ENCODE measurements at regions not wholly inside any gene's neighbourhood (a gene's known extent, or its start where the extent isn't known, plus 50 kb on each side); places are given as distances from the start of the nearest gene placed in this dataset.
A peak's percentile ranks its signal among the peaks of the same experiment; 100 is the strongest.

DNA sequence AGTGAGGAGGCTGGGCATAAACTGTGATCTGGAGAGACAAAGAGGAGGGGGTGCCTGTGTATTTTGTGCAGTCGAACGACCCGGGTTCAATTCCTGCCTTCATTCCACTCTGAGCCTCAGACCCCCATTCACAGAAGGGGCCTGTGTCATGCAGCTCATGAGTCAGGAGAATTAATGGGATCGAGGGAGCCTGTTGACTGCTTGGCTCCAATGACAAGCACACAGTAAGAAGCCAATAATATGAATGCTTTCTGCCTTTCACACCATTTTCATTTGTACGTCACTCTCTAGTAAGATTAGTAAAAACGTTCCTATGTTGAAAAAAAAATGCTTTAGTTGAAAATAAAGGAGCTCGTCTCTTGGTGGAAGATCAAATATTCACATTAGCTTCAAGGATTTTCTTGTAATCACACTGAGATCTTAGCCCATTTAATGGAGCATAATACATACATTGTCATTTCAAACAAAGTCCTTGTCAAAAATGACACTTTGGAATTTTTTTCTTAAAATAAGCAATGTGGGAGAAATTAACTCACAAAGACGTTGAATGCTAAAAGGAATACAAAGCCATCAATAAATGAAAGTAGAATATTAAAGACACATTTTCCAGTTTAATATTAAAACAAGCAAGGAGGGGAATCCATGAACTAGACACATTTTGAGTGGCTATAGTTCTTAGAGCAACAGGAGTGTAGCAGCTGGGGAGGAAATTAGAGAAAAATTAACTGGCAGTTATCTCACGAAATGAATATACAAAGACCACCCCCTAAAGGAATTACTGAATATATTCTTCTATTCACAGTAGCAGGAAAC lies 246.7 kb upstream of the AFDN start:
- DNase-seq = no peak

DNA sequence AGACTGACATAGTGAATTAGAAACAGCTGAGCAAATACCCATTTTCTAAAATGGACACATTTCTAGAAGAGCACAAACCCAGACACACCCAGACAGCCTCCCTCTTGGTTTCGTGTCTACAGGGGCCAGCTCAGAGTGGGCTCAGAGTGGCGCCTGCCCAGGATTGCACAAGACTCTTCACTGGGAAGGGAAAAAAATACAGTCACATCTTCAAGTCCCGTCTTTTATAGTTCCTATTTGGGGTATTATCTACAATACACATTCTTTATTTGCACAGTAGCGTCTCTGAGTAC lies 246.1 kb upstream of the AFDN start:
- peak in 1 of 3 donors; percentile 26 for DNase-seq

DNA sequence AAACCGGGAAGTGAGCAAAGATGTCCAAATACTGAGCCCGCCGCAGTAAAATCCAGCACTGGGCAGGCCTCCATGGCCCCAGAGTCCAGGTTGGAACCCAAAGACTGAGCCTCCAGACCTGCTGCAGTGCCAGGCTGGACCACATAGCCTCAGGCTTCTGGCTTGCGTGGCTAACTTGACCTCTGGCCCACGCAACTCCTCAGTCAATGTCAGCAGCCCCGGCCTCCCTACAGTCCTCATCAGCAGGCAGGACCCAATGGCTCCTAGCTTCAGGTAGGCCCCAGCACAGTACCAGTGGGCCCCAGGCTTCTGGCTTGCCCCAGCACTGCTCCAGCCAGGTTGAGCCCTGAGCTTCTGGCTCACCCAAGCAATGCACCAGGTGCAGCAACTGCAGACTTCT lies 245.1 kb upstream of the AFDN start:
- DNase-seq = no peak

DNA sequence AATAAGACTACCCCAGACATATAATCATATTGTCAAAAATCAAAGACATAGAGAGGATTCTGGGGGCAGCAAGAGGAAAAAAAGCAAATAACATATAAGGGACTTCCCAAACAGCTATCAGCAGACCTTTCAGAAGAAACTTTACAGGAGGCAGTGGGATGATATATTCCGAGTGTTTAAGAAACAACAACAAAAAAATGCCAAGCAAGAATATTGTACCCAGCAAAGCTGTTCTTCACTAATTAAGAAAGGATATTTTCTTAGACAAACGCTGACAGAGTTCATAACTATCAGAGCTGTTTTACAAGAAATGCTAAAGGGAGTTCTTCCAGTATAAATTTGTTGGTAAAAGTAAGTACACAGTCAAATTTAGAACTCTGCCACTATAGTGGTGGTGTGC lies 243.3 kb upstream of the AFDN start:
- no peak for DNase-seq

DNA sequence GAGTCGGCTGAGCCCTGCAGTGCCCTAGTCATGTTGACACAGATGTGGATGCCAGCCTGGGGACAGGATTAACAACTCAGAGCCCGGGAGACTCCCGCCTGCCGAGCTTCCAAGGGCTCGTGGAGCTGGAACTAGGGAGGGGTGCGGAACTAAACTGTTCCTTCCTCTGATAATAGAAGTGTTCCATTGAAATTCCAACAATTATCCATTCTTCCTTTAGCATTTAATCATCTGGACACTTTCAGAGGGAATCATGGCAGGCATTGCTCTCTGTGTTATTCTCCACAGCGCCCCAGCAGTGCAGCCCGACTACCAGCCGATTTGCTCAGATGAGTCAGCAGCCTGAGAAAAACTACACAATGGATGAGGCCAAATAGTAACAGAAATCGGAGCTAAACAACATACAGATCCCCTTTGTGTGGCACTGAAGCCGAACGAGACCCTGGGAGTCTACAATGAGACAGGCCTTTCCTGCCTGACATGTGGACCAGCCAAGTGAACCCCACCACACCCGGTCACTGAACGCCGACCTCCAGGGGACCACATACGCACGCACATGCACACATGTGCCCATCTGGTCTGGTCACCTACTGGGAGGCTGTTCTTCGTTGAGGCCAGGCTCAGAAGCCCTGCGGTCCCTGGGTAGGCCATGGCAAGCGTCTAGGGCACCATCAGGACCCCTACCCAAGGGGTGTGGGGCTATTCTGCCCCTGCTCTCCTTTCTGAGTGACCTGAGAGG lies 238.4 kb upstream of the AFDN start:
- peak in 1 of 3 donors; percentile 32 for DNase-seq

DNA sequence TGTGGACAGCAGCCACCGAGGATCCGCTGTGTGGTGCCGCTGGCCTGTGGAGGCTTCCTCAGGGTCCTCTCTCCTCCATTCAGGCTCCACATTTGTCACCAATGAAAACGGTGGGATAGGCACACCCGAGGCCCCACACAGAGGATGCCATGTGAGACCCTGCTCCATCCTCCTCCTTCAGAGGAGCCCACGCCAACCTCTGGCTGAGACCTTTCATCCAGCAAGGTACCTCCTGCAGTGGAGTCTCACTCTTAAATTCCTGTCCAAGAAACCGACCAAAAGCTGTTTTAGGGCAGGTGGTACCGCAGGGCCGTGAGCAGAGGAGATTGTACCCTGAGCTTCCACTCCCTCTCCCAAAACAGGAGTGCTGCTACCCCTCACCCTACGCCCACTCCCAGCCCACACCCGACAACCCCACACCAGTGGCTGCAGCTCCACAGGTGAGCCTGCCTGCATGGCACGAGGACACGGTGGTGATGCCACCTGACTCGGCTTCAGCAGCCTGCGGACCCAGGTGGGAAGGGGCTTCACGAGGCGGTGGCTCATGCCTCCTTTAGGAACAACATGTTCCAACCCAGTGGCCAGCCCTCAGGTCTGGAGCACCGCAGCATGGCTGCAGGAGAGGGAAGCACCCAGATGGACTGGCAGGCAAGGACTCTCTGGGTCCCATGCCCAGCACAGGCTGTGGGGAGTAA lies 237.6 kb upstream of the AFDN start:
- no peak for DNase-seq

DNA sequence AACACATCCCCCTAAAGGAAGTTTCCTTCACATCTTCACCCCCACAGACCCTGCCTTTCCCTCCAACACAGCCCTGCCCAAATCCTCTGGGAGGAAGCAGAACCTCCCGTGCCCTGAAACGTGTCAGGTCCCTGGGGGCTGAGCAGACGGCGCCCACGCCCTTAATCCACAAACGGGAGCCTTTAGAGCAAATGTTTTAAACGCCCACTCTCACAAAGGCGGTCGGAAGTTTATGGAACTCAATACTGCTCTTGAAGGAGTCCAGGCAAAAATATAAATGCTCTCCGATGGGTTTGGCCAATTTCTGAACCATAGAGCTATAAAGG lies 237.1 kb upstream of the AFDN start:
- peak in 1 of 3 donors; percentile 15 for DNase-seq

DNA sequence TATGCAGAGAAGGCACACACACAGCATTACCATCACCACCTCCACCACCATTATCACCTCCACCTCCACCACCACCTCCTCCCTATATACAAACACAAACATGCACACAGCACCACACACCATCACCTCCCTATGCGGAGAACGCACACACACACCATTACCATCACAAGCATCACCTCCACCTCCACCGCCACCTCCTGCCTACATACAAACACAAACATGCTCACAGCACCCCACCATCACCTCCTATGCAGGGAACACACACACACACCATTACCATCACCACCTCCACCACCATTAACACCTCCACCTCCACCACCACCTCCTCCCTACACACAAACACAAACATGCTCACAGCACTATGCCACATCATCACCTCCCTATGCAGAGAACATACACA lies 236.5 kb upstream of the AFDN start:
- DNase-seq = no peak

All from muscle of back (tissue), 3 donors.